ENCODE measurements at regions not wholly inside any gene's neighbourhood (a gene's known extent, or its start where the extent isn't known, plus 50 kb on each side); places are given as distances from the start of the nearest gene placed in this dataset.

GRCh38 chr2:37586663-37587317 lies 84.7 kb downstream of the CDC42EP3 start (continued):
- no peak for TF ChIP-seq HMGXB4 (CRISPR knock-in tag; IDR thresholded peaks at IDR 0.05)
- no peak for TF ChIP-seq NFYB (CRISPR knock-in tag; conservative IDR thresholded peaks at IDR 0.05; ENCODE audit: low read depth)
- no peak for TF ChIP-seq TEAD1 (CRISPR knock-in tag; IDR thresholded peaks at IDR 0.05)
- no peak for TF ChIP-seq ZNF138 (CRISPR knock-in tag; conservative IDR thresholded peaks at IDR 0.05)
- no peak for TF ChIP-seq TCF7 (CRISPR knock-in tag; IDR thresholded peaks at IDR 0.05; ENCODE audit: low read depth)
- TF ChIP-seq ZNF219 (CRISPR knock-in tag; IDR thresholded peaks at IDR 0.05; ENCODE audit: borderline replicate concordance): no peak
- TF ChIP-seq ZMAT4 (CRISPR knock-in tag; IDR thresholded peaks at IDR 0.05): no peak
- no peak for TF ChIP-seq GABPB1 (CRISPR knock-in tag; IDR thresholded peaks at IDR 0.05)

DNA sequence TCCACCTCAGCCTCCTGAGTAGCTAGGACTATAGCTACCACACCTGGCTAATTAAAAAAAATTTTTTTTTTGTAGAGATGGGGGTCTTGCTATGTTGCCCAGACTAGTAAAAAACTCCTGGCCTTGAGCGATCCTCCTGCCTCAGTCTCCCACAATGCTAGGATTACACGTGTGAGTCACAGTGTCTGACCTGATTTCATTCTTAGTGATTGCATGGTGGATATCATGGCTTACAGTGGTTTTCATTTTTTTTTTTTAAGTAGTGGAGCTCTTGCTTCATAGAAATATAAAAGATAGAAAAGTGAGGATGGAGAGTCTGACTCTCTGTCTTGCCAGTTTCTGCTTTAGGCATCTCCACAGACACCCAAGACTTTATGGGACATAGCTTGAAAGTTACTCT lies 83.6 kb downstream of the CDC42EP3 start:
- CTCF ChIA-PET: no interaction called here
- Mint-ChIP-seq H3K27me3 (ENCODE audit: low read depth) (no peaks in the 10 kb centered on the region), H3K27ac (no peak overlapping the region), H3K9me3 (no peaks in the 10 kb centered on the region), H3K4me3 (no peak overlapping the region), H3K36me3 (no peaks in the 10 kb centered on the region), H3K4me1 (peaks cover 63% of the 10 kb centered on the region)
- TF ChIP-seq ZNF219 (CRISPR knock-in tag; IDR thresholded peaks at IDR 0.05; ENCODE audit: borderline replicate concordance) (no peak), GABPB1 (CRISPR knock-in tag; IDR thresholded peaks at IDR 0.05) (no peak), CREM (CRISPR knock-in tag; IDR thresholded peaks at IDR 0.05) (no peak), CREB1 (CRISPR knock-in tag; IDR thresholded peaks at IDR 0.05) (no peak), NR1H2 (CRISPR knock-in tag; IDR thresholded peaks at IDR 0.05) (no peak), MLX (CRISPR knock-in tag; IDR thresholded peaks at IDR 0.05) (no peak)
- TF ChIP-seq, protein P1, sequence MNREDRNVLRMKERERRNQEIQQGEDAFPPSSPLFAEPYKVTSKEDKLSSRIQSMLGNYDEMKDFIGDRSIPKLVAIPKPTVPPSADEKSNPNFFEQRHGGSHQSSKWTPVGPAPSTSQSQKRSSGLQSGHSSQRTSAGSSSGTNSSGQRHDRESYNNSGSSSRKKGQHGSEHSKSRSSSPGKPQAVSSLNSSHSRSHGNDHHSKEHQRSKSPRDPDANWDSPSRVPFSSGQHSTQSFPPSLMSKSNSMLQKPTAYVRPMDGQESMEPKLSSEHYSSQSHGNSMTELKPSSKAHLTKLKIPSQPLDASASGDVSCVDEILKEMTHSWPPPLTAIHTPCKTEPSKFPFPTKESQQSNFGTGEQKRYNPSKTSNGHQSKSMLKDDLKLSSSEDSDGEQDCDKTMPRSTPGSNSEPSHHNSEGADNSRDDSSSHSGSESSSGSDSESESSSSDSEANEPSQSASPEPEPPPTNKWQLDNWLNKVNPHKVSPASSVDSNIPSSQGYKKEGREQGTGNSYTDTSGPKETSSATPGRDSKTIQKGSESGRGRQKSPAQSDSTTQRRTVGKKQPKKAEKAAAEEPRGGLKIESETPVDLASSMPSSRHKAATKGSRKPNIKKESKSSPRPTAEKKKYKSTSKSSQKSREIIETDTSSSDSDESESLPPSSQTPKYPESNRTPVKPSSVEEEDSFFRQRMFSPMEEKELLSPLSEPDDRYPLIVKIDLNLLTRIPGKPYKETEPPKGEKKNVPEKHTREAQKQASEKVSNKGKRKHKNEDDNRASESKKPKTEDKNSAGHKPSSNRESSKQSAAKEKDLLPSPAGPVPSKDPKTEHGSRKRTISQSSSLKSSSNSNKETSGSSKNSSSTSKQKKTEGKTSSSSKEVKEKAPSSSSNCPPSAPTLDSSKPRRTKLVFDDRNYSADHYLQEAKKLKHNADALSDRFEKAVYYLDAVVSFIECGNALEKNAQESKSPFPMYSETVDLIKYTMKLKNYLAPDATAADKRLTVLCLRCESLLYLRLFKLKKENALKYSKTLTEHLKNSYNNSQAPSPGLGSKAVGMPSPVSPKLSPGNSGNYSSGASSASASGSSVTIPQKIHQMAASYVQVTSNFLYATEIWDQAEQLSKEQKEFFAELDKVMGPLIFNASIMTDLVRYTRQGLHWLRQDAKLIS (CRISPR knock-in tag; IDR thresholded peaks at IDR 0.05; ENCODE audit: borderline replicate concordance): no peak
- ATAC-seq: no peak
- no peak for DNase-seq (ENCODE audit: low spot score)
- POLR2A ChIA-PET: no interaction called here

GRCh38 chr2:37588316-37588777 lies 83.1 kb downstream of the CDC42EP3 start:
- no peak for TF ChIP-seq E2F1 (CRISPR knock-in tag; IDR thresholded peaks at IDR 0.05)
- TF ChIP-seq, protein P2, sequence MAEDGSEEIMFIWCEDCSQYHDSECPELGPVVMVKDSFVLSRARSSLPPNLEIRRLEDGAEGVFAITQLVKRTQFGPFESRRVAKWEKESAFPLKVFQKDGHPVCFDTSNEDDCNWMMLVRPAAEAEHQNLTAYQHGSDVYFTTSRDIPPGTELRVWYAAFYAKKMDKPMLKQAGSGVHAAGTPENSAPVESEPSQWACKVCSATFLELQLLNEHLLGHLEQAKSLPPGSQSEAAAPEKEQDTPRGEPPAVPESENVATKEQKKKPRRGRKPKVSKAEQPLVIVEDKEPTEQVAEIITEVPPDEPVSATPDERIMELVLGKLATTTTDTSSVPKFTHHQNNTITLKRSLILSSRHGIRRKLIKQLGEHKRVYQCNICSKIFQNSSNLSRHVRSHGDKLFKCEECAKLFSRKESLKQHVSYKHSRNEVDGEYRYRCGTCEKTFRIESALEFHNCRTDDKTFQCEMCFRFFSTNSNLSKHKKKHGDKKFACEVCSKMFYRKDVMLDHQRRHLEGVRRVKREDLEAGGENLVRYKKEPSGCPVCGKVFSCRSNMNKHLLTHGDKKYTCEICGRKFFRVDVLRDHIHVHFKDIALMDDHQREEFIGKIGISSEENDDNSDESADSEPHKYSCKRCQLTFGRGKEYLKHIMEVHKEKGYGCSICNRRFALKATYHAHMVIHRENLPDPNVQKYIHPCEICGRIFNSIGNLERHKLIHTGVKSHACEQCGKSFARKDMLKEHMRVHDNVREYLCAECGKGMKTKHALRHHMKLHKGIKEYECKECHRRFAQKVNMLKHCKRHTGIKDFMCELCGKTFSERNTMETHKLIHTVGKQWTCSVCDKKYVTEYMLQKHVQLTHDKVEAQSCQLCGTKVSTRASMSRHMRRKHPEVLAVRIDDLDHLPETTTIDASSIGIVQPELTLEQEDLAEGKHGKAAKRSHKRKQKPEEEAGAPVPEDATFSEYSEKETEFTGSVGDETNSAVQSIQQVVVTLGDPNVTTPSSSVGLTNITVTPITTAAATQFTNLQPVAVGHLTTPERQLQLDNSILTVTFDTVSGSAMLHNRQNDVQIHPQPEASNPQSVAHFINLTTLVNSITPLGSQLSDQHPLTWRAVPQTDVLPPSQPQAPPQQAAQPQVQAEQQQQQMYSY (CRISPR knock-in tag; IDR thresholded peaks at IDR 0.05): peak; percentile 78
- Mint-ChIP-seq H3K27ac (no peak overlapping the region), H3K4me3 (no peak overlapping the region; the same call in 1 of the 2 replicates), H3K27me3 (ENCODE audit: low read depth) (no peaks in the 10 kb centered on the region), H3K36me3 (0 out of 2 replicates have a peak, but pooled peaks cover 2% of the 10 kb centered on the region), H3K4me1 (peaks cover 63% of the 10 kb centered on the region), H3K9me3 (no peaks in the 10 kb centered on the region; the same call in 1 of the 2 replicates)
- ChIA-PET CTCF (no interaction called here), POLR2A (no interaction called here)
- DNase-seq (ENCODE audit: low spot score) (no peak), ATAC-seq (peak; percentile 19; the same call in 1 of the 2 replicates)

Data from WTC11 (cell line).